OCI-LY3 (cell line): ENCODE measurements at regions not wholly inside any gene's neighbourhood (a gene's known extent, or its start where the extent isn't known, plus 50 kb on each side); places are given as distances from the start of the nearest gene placed in this dataset.

Source experiments
- H2AFZ ChIP-seq: fragments of 200-600, 300-600 bp; shearing (Covaris generic); 2 replicates; pipeline ENCODE4 v1.6.0; 2014; ENCODE audit warnings: antibody characterized with exemption, low read depth, low read length
- H3K27ac ChIP-seq: fragments of 200-600, 300-600 bp; sonication (generic); 2 replicates; pipeline ENCODE4 v1.5.1; 2014; ENCODE audit warnings: mild to moderate bottlenecking, low read length, moderate library complexity, mixed read lengths
- H3K27me3 ChIP-seq: fragments of 200-600, 300-600 bp; sonication (generic); 2 replicates; pipeline ENCODE4 v1.6.1; 2014; ENCODE audit warnings: low read depth, low read length, mixed read lengths
- H3K36me3 ChIP-seq: fragments of 200-600, 300-600 bp; sonication (generic); replicated peaks from 2 replicates; pipeline ENCODE3; 2014; ENCODE audit warnings: low read depth, low read length, mixed read lengths
- H3K4me1 ChIP-seq: fragments of 300-600, 200-600 bp; sonication (generic); 2 replicates; pipeline ENCODE4 v1.6.1; 2014; ENCODE audit warnings: low read length, mixed read lengths
- H3K4me2 ChIP-seq: fragments of 200-600, 300-600 bp; sonication (generic); 2 replicates; pipeline ENCODE4 v1.6.1; 2014; ENCODE audit warnings: low read length, mixed read lengths
- H3K4me3 ChIP-seq: fragments of 300-600, 200-600 bp; sonication (generic); 2 replicates; pipeline ENCODE4 v1.5.1; 2014; ENCODE audit warnings: antibody characterized with exemption, mild to moderate bottlenecking, low read length, moderate library complexity
- H3K79me2 ChIP-seq: fragments of 300-600, 200-600 bp; shearing (Covaris generic); 2 replicates; pipeline ENCODE4 v1.6.1; 2014; ENCODE audit warnings: mild to moderate bottlenecking, low read length, mixed read lengths
- H3K9ac ChIP-seq: fragments of 300-600, 200-600 bp; shearing (Covaris generic); 2 replicates; pipeline ENCODE4 v1.6.0; 2014; ENCODE audit warnings: mild to moderate bottlenecking, low read length, moderate library complexity
- H3K9me3 ChIP-seq: fragments of 200-600, 300-600 bp; shearing (Covaris generic); 2 replicates; pipeline ENCODE4 v1.6.1; 2014; ENCODE audit warnings: low read length, mixed read lengths; ENCODE audit not compliant: insufficient read depth
- H4K20me1 ChIP-seq: fragments of 200-600, 300-600 bp; sonication (generic); 2 replicates; pipeline ENCODE4 v1.6.1; 2016; ENCODE audit warnings: low read length, mixed read lengths; ENCODE audit not compliant: insufficient read depth
- CTCF ChIP-seq: fragments of 200-600, 300-600 bp; sonication (generic); IDR thresholded peaks from 2 replicates; pipeline ENCODE4 v1.5.1; 2014; ENCODE audit warnings: antibody characterized with exemption, low read length, low read depth
- EZH2phosphoT487 ChIP-seq: fragments of 200-600 bp; shearing (Covaris generic); IDR thresholded peaks from 2 replicates; pipeline ENCODE4 v1.6.1; 2018; ENCODE audit warnings: antibody characterized with exemption, mixed run types, low read depth

DNA sequence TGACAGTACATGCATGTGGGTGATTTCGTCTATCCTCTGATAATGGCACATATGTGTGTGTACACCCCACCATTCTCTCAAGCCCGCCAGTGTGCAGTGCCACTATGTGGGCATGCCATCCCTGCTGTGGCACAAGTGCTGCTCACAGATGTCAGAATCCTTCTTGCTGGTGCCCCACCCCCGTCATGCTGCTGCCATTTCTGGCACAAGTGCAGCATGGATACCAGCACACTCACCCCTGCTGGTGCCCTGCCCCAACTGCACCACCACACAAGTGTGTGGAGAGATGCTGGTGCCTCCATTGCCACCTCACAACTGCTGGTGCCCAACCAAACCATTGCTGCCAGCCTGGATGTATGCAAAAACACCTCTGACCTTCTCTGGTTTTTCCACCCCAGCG lies 1133.8 kb downstream of the TECRL start:
- no peaks in the 10 kb centered on the region for H3K27me3 ChIP-seq
- H4K20me1 ChIP-seq, result no peaks in the 10 kb centered on the region
- H3K4me1 ChIP-seq, result no peaks in the 10 kb centered on the region
- no peak overlapping the region for H3K9ac ChIP-seq
- H3K4me3 ChIP-seq, result no peak overlapping the region
- no peaks in the 10 kb centered on the region for H3K36me3 ChIP-seq
- H2AFZ ChIP-seq, result no peak overlapping the region
- TF ChIP-seq EZH2phosphoT487 (no peak), CTCF (no peak)
- H3K27ac ChIP-seq, result no peak overlapping the region
- no peaks in the 10 kb centered on the region for H3K9me3 ChIP-seq
- H3K4me2 ChIP-seq, result no peak overlapping the region
- no peaks in the 10 kb centered on the region for H3K79me2 ChIP-seq

DNA sequence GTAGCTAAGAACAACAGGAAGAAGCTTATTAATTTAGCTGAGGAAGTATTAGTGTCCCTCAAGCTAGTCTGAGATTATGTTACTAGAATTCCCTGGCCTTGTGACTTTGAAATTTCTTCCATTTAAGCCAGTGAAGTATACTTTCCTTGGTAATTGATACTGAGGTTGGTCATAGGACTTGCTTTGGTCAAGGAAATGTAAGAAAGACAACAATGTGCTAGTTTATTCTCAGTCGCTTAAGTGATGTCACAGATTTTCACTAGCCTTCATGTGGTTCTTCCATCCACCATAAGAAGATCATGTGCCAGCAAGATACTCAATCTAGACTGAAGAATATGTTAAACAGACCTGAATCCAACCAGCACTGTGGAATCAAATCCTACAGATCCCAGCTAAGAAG lies 1140.1 kb downstream of the TECRL start:
- H3K79me2 ChIP-seq, result no peaks in the 10 kb centered on the region

DNA sequence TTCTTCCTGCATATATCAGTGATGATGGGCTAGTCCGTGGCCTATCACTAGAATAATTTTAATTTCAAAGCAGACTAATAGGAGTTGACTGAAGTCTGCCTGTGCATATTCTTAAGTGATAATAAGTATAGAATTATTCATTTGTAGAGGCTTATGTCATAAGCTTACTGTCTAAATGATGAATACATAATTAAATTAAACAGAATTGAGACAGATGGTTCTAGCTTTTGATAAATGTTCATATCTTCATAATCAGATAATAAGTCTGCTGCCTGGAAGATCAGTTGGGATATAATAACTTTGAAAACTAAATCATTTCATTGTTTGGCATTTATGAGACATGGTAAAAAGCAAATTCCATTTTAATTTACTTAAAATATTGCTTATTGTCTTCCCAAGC lies 1175.6 kb downstream of the TECRL start:
- no peak for TF ChIP-seq EZH2phosphoT487
- no peak for TF ChIP-seq CTCF
- no peaks in the 10 kb centered on the region for H3K79me2 ChIP-seq
- H3K9ac ChIP-seq, result no peak overlapping the region
- no peak overlapping the region for H3K4me3 ChIP-seq
- no peak overlapping the region for H3K27ac ChIP-seq
- no peaks in the 10 kb centered on the region for H3K9me3 ChIP-seq
- H3K4me2 ChIP-seq, result no peak overlapping the region
- no peaks in the 10 kb centered on the region for H3K36me3 ChIP-seq
- H3K27me3 ChIP-seq, result no peaks in the 10 kb centered on the region
- no peak overlapping the region for H2AFZ ChIP-seq
- no peaks in the 10 kb centered on the region for H4K20me1 ChIP-seq
- H3K4me1 ChIP-seq, result no peaks in the 10 kb centered on the region

More for the DNA sequence above, 1140.1 kb downstream of the TECRL start:
- H4K20me1 ChIP-seq, result no peaks in the 10 kb centered on the region
- no peak overlapping the region for H3K9ac ChIP-seq
- H3K4me1 ChIP-seq, result no peaks in the 10 kb centered on the region
- no peak overlapping the region for H3K4me3 ChIP-seq
- no peak overlapping the region for H2AFZ ChIP-seq
- no peak overlapping the region for H3K4me2 ChIP-seq
- no peak for TF ChIP-seq EZH2phosphoT487
- TF ChIP-seq CTCF, result no peak
- H3K36me3 ChIP-seq, result no peaks in the 10 kb centered on the region
- H3K9me3 ChIP-seq, result no peaks in the 10 kb centered on the region
- H3K27me3 ChIP-seq, result no peaks in the 10 kb centered on the region
- H3K27ac ChIP-seq, result no peak overlapping the region

- no peak overlapping the region for H3K27ac ChIP-seq
- H4K20me1 ChIP-seq, result no peaks in the 10 kb centered on the region
- TF ChIP-seq EZH2phosphoT487, result no peak
- TF ChIP-seq CTCF, result no peak
- no peaks in the 10 kb centered on the region for H3K4me1 ChIP-seq
- no peak overlapping the region for H3K4me3 ChIP-seq
- H3K9ac ChIP-seq, result no peak overlapping the region
- no peak overlapping the region for H3K4me2 ChIP-seq
- H3K79me2 ChIP-seq, result no peaks in the 10 kb centered on the region
- no peaks in the 10 kb centered on the region for H3K9me3 ChIP-seq
- H3K36me3 ChIP-seq, result no peaks in the 10 kb centered on the region
- no peaks in the 10 kb centered on the region for H3K27me3 ChIP-seq
- H2AFZ ChIP-seq, result no peak overlapping the region
Observed at GRCh38 chr4:63232058-63232457, 1177.2 kb downstream of the TECRL start.
